NCI-H146 (cell line): ENCODE measurements at regions not wholly inside any gene's neighbourhood (a gene's known extent, or its start where the extent isn't known, plus 50 kb on each side); places are given as distances from the start of the nearest gene placed in this dataset.

Experiments
- DNase-seq: peaks from one replicate; lab custom pipeline; 2025; lab: John Stamatoyannopoulos, UW

DNA sequence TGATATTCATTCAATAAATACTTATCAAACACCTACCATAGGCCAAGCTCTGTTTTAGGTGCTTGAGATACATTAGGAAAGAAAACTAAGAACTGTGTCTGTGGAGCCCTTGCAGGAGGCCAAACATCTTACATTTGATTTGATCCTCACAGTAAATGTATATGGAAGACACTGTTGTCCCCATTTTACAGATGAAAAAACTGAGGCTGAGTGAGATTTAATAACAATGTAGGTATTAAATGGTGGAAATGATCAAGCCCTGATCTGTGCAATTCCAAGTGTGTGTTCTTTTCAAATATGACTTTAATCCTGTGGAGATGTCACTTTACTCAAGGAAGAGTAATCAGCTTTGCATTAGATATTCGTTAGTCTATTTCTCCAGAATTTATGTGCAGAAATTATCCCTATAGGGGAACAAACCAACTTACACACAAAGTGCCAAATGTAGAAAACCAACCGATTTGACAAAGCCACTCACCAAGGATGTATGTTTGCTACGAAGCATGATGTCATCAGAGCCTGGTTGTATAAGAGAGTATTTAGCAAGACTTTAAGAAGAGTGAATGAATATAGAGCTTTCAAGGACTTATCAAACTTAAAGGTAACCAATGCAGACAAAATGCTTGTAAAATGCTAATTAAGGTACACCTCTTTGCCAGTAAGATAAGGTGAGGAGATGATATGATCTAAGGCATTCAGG, 153.9 kb upstream of the NFIB start:
- no peak for DNase-seq

DNA sequence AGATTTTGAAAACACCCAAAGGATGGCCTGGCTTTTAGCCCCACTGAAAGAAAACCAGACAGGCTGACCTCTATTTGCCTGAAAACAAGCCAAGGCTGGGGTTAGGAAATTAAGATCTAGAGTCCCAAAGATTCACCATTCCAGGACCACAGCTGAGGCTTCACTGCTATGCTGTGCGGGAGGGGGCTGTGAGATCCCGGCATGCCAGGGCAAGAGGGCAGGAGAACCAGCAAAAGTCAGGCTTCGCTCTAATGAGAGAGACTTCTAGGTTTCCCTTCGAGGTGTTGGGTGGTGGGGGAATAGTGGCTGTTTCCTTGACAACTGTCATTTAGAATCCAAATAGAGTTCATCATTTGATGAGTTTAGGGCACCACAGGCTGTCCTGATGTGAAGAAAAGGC, 152.9 kb upstream of the NFIB start:
- no peak for DNase-seq

DNA sequence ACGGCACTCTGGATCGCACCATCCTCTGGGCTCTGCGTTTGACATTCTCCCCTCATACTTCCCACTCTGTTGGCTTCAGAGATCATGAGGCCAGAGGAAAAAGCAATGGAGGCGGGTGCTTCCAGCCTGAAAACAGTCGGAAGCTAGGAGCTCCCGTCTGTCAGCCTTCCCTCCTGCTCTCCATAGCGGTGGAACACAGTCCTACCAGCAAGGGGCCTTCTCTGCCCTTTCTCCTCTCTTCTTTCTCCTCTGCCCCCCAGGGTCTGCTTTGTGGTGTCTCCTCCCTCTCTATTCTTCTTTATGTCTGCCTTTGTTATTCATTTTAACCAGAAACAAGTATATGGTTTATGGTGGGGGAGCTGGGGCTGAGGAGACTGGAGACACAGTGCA, 152.5 kb upstream of the NFIB start:
- peak; percentile 17 for DNase-seq

DNA sequence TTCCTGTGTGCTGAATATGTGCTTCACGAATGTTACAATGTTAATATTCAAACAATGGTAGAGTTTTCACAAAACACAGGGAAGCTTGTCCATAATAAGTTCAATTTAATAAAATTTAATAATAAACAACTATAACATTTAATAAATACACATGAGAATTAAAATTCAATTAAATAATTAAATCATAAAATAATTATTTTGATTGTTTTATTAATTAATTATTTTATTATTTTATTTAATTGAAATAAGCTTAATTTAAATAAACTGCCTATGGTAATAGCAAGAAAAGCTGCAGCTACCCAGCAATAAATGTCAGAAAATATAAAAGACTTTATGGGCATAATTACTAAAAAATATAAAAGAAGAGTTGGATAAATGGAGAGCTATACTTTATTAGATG, 149.0 kb upstream of the NFIB start:
- DNase-seq = no peak

DNA sequence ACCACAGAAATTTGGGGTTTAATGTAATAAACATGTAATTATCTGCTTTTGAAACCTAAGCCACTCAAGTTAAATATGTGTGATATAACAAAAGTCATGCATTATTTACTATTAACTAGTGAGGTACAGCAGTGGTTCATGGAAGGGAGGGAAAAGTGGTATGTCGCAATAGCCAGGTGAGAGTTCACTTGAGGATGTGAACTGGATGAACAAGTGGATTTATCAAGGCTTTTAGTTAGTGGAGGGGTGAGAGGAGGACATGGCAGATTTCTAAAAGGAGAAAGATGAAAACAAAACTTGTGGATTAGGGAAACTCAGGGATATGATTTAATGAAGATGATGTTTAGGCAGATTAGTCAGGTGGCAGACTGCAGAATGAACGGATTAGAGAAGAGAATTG, 141.3 kb upstream of the NFIB start:
- DNase-seq = no peak

DNA sequence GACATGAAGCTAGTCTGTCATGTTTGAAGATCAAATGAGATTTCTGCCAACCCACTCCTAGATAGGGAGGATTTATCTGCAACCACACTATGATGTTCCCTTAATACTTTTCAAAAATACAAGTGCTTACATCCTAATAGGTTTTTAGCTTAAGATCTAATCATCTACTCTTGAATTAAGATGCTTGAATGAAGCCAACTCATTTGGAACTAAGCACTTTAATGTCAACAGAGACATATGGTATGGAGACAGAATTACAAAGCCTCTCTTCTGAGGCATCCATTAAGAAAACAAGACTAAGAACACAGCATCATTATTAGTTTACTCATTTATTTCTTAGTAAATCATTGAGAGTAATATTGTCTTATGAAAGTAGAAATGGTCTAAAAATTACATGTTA, 139.3 kb upstream of the NFIB start:
- no peak for DNase-seq

DNA sequence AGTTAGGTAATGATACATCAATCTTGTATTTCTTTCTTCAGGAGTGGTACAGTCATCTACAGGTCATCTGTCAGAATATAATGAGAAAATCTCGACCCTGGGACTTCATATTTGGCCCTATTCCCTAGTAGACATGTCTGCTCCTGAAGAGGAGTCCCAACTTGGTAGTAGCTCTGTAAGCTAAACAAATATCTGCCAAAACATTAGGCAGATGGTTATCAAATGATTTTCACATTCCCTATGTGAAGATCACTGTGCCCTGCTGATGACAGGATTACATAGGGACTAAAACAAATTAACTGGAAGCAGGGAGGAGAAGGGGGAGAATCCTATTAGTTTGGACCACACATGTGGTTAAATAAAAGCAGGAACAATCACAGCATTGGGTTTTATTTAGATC, 138.6 kb upstream of the NFIB start:
- no peak for DNase-seq

DNA sequence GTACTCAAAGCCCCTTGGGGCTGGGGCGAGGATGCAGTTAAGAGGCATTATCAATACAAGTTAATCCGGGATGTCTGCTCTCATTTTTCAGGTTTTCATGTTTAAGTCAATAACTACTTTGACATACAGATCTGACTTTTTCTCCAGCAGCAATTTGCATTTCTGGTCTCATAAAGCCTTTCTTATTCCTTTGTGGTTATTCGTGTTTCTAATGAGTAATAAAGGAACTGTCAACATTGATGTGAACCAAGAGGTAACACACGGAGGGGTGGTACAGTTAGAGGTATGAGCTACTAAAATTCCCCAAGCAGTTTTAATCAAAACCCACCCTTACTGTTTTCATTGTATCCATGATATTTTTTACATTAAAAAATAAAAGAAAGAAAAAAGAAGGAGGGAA, 138.0 kb upstream of the NFIB start:
- DNase-seq = no peak

DNA sequence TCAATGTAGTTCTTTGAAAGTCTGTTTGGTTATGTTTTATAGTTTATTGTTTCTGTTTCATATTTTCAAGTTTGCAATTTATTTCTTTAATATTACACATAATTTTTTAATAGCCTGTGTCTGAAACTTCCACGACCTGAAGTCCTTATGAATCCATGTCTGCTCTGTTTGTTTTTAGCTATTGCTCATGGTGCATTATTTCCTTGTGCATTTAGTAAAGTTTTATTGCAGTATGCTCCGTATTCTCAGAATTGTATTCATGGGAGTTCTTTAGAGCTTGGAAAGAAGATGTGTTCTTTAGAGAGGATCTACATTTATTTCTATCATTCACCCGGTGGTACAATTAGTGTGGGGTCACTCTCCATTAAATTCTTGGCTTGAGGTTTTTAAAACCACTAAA, 133.2 kb upstream of the NFIB start:
- no peak for DNase-seq

DNA sequence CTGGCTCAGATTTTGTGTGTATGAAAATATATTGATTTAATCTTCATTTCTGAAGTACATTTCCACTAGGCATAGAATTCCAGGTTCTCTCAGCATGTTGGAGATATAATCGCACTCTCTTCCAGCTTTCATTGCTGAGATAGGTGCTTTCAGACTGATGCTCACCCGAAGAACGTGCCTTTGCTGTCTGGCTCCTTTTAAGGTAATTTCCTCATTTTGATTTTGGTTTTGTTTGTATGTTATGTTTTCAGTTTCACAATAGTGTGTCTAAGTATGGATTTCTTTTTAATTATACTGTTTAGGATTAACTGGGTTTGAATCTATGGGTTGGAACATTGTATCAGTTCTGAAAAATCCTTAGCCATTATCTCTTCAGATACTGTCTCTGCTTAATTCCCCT, 132.0 kb upstream of the NFIB start:
- DNase-seq = no peak

DNA sequence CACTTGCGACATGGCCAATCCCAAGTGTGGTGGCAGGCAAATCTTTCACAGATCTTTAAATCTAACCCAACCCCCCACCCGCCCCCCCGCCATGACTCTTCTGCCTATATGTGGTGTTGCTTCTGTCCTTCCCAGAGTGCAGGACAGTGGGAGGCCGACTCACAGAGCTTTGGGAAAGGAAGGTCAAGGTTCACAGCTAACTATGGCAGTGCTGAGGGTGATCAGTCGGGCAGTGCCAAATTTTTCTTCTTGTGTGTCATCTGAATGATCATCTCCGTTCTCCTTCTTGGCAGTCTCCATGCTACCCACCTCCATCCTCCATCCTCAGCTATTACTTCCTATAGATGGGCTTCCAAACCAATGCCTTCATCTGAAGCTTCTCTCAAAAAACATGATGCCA, 129.0 kb upstream of the NFIB start:
- DNase-seq = no peak

DNA sequence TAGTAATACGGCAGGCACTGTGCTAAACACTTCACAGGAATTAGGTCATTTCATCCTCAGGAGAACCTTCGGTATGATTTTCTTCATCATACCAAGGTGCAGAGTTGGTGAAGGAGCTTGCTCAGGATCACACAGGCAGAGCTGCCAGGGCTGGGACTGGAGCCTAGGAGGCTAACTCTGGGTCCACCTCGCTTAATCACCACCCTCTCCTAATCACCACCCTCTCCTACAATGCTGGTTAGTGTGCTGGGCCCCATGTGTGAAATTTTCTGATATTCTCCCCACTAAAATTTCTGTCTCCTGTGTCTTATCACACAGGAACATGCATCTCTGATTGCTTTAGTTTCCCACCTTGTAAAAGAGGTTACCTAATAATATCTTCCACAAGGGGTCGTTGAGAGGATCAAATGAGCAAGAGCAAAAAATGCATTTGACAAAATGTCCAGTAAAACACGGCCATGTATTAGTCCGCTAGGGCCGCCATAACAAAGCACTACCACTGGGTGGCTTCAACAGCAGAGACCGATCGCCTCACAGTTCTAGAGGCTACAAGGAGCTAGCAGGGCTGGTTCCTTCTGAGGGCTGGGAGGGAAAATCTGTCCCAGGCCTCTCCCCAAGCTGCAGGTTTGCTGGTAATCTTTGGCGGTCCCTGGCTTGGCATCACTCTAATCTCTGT, 128.2 kb upstream of the NFIB start:
- no peak for DNase-seq

DNA sequence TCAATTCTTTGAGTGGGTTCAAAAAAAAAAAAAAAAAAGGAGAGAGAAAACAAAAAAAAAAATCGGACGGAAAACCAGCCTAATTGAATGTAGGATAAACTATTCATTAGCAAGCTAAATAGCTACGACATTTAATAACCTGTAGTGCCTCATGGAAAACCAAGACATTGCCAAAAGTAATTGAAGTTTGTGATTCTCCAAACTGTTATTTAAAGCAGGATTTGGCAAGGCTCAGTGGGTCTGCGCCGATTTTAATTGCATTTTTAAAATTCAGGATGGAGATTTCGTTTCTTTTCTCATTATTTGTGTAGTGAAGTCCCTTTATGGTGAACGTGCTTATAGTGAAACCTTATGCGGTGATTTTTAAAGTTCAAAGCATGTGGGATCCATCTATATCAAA, 127.2 kb upstream of the NFIB start:
- DNase-seq = no peak

DNA sequence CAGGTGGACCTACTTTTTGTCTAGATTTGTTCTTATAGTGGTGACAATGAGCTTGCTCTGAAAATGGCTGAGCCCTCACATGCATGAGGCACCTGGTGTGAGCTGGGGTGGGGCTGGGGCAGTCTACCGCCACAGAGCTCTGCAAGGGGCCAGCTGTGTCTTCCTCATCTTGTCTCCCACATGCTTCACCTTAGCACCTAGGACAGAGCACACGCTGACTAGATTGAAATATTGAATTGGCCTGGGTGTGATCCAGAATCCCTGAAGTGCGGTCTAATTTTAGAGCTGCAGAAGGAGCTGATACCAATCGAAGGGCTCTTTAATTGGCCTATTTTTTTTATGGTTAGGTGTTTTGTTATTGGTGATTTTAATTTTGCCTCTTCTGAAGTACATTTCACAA, 126.1 kb upstream of the NFIB start:
- peak; percentile 29 for DNase-seq

DNA sequence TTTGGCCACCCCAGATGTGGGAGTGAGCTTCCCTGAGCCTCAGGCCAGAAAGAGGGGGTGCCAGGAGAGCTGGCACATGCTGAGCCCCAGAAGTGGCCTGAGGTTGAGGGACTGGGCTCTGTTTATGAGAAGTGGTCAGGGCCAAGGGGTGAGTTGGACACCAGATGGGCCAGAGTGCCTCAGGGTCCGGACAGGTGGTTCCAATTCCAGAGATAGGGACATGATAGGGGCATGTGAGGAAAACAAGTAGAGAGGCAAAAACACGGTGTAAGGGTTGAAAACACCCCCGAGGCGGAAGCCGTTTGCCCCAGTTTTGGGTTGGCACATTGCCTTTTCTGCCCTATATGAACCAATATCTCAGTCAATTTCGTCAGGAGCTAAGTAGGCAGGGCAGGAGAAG, 125.6 kb upstream of the NFIB start:
- DNase-seq = no peak

DNA sequence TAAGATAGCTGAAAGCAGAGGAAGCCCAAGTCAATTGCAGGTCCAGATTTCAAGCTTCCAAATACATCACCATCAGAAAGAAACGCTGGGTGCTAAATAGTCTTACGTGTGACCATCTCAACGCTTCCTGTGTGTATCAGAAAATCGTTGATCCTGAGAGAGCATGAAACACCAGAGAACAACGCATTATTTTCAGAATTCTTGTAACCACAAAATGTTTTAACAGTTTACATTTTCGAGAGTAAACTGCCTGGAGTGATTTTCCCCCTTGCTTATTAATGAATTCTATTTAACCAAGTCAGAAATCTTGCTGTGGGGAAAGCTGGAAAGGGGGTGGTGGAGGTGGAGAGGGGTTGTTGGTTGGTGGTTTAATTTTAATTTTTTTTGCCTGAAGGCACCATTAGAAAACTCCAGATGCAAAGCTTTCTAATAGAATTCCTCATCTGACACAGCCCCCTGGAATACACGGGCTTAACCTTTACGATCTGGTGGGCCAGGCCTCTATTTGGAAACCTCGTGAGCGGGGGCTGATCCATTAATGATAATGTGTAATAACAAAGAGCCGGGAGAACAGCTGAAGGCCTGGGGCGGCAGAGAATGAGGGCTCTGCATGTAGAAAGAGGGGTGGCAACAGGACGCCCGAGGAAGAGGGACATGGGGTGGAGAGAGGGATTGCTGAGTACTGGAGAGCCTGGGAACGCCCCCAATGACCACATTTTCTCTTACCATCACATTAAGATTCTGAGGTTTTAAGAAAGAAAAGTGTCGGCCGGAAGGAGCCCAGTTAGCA, 124.5 kb upstream of the NFIB start:
- no peak for DNase-seq

DNA sequence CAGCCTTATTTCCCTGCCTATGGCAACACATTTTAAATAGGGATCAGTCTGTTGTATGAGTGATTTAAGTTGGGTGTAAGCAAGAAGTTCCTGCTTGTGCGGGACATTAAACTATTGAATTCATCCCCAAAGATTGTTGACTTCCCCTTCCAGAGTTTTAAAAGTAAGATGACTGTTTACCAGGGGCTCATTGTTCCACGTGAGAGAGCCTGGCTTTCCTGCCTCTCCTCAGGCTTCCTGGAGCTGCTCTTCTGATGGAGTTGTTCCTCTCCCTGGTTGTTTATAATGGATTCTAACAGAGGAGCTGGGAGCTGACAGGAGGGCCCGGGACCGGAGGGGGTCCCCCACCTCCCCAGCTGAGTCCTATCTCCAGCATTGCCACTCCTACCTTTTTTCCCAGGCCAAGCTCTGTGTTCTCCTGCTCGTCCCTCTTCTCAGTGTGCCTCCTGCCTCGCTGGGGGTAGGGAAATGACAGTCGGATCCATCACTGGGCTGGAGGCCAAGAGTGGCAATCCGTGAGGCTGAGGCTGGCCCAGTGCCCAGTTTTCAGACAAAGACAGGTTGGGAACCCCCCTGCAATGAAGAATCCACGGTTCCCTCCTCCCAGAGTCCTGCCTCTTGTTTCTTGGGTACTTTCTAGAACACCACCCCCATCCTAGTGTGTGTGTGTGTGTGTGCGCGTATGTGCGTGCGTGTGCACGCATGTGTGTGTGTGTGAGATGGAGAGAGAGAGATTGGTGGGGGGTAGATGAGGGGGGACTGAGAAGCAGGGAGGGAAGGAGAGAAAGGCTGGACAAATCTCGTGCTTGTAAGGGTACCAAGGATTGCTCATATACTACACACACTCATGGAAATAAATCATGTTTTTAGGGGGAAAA, 123.7 kb upstream of the NFIB start:
- DNase-seq = peak; percentile 84

DNA sequence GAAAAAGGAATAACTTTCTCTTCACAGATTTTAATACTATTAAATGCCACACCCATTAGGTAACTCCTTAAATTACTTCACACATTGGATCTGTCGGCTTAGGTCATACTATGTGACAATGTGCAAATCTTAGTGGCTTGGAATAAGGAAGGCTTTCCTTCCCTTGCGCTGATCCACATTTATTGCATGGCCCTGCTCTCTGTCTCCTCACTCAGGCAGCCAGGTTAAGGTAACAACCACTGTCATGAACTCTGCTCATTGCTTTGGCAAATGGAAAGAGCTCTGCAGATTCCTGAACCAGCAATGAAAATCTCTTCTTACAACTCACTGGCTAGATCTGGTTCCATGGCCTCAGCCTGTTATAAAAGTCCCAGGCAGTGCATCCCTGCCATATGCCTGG, 121.9 kb upstream of the NFIB start:
- DNase-seq = no peak

DNA sequence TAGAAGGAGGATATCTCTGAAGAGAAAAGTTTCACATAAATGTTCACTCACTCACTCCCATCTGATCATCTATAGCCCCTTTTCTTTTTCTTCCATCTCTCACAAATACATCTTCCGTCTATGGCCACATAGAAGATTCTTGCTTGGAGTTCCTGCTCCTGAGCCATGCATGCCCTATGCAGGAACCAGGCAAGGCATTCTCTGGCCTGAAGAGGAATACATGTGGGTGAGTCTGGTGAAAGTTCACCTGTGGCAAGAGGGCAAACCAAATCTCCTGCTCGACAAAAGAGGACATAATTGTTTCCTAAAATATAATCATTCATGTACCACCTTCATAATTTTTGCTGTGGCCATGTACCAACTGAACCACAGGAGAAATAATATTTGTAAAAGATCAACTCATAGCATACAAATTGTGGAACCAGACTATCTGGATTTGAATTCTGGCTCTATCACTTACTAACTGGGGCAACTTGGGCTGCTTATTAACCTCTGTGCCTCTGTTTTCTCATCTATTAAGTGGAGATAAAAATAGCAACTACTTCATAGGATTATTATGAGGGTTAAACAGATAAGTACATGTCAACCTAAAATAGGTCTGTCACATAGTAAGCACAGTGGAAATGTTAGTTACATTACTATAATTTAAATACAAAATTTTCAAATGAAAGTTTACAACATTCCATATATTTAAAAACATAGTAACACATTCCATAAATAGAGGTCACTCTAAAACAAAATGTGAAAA, 121.2 kb upstream of the NFIB start:
- DNase-seq = no peak

DNA sequence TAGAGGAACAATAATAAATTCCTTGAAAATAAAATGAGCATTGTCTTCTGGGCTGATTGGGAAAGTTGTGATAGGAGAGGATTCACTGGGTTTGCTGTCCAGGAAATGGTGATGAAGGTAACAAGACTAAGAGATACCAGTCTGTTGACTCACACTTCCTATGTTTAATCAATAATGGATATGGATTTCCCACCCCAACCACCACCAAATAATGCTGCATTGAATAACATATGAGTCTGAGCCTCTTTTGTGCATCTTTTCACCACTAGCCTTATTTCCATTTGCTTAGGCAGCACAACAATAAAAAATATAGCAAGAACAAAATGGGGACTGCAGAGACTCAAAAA, 120.2 kb upstream of the NFIB start:
- DNase-seq = no peak

DNA sequence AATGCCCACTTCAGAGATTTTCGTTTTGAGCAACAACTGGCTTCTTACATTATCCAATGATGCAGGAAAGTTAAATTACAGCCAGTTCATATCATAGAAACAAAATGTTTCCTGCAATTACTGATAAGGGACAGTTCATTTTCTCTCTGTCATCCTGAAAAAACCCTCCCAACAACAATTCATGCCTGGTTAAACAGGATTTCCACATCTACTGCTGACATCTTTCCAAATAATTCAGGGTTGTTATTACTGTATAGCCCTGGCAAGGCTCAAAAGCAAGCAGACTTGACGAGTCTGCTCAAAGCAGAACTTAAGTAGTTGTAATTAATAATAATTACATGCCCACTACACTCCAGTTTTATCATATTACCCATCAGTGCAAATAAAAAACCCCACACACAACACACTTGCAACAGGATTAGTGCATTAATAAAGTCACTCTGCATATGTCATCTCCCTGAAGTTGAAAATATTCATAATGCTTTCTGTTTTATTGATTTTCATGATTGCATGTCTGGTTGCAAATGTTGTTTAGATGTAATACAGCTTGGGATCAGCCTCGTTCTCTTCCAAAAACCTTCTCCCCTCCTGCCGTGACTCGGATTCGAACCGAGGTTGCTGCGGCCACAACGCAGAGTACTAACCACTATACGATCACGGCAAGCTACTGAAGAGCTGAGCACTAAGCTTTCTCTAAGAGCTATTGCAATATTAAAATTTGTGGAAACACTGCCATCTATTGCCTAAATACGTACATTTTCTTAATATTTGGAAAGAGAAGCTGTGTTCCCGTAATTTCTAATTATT, 119.6 kb upstream of the NFIB start:
- peak; percentile 51 for DNase-seq
